ENCODE measurements at regions not wholly inside any gene's neighbourhood (a gene's known extent, or its start where the extent isn't known, plus 50 kb on each side); places are given as distances from the start of the nearest gene placed in this dataset.

- TF ChIP-seq POLR2AphosphoS5 (IDR thresholded peaks at IDR 0.05): no peak
- no peak for TF ChIP-seq CTCF (IDR thresholded peaks at IDR 0.05)
- no peak for TF ChIP-seq EP300 (IDR thresholded peaks at IDR 0.05)
Observed at GRCh38 chr5:58356662-58357061, 103.2 kb downstream of the PLK2 start.
